Lower lobe of right lung (tissue), 2 donors: ENCODE measurements at regions not wholly inside any gene's neighbourhood (a gene's known extent, or its start where the extent isn't known, plus 50 kb on each side); places are given as distances from the start of the nearest gene placed in this dataset.

Source experiments
- ATAC-seq, 2 donors: fragments of 200-7000 bp; cut with Tn5 transposase; one replicate each; pipeline ENCODE4 v1.9.1; 2020 to 2022; ENCODE audit warnings: mild to moderate bottlenecking in 2 of 2, moderate library complexity in 2 of 2
- DNase-seq: peaks from one replicate; pipeline ENCODE4 v3.0.0-alpha.2; 2020
- H3K27ac ChIP-seq: fragments of 200-600 bp; one replicate; pipeline ENCODE4 v1.8.0; 2022
- H3K27me3 ChIP-seq: fragments of 200-600 bp; one replicate; pipeline ENCODE4 v1.8.0; 2022; ENCODE audit warnings: low read depth
- H3K36me3 ChIP-seq: fragments of 200-600 bp; one replicate; pipeline ENCODE4 v1.8.0; 2022; ENCODE audit warnings: mild to moderate bottlenecking
- H3K4me1 ChIP-seq: fragments of 200-600 bp; one replicate; pipeline ENCODE4 v1.8.0; 2022
- H3K4me3 ChIP-seq: fragments of 200-600 bp; one replicate; pipeline ENCODE4 v1.8.0; 2022; ENCODE audit warnings: mild to moderate bottlenecking
- H3K9me3 ChIP-seq: fragments of 200-600 bp; one replicate; pipeline ENCODE4 v1.8.0; 2022
- intact Hi-C: fragments of 100-400 bp; cut with DNase I; formaldehyde crosslinking; loops from one replicate; pipeline ENCODE4 v1.11.0; 2022
- TF ChIP-seq, protein P1 (sequence below): fragments of 200-600 bp; IDR thresholded peaks from one replicate; pipeline ENCODE4 v1.8.0; 2022; ENCODE audit warnings: antibody characterized with exemption, mild to moderate bottlenecking
- donor health status: DM: no; HTN: yes; CAD: no; lungs with severe emphysema.

DNA sequence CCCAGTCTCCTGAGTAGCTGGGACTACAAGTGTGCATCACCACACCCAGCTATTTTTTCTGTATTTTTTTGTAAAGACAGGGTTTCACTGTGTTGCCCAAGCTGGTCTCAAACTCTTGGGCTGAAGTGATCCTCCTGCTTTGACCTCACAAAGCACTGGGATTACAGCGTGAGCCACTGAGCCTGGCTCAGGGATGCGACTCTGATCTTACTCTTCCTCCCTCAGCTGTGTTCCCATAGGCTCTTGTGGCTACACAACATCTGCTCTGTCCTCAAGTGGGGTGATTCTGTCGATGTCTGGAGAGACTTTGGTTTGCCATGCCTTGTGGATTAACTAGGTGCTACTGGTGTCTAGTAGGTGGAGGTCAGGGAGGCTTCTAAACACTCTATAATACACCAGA is 127.0 kb upstream of the SERPIND1 start:
- TF ChIP-seq, protein P1, sequence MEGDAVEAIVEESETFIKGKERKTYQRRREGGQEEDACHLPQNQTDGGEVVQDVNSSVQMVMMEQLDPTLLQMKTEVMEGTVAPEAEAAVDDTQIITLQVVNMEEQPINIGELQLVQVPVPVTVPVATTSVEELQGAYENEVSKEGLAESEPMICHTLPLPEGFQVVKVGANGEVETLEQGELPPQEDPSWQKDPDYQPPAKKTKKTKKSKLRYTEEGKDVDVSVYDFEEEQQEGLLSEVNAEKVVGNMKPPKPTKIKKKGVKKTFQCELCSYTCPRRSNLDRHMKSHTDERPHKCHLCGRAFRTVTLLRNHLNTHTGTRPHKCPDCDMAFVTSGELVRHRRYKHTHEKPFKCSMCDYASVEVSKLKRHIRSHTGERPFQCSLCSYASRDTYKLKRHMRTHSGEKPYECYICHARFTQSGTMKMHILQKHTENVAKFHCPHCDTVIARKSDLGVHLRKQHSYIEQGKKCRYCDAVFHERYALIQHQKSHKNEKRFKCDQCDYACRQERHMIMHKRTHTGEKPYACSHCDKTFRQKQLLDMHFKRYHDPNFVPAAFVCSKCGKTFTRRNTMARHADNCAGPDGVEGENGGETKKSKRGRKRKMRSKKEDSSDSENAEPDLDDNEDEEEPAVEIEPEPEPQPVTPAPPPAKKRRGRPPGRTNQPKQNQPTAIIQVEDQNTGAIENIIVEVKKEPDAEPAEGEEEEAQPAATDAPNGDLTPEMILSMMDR, result no peak
- H3K4me1 ChIP-seq, result no peaks in the 10 kb centered on the region
- no peaks in the 10 kb centered on the region for H3K27me3 ChIP-seq
- ATAC-seq (no peak), DNase-seq (no peak)
- intact Hi-C loops, result no loop called here
- H3K4me3 ChIP-seq, result no peak overlapping the region
- no peaks in the 10 kb centered on the region for H3K36me3 ChIP-seq
- no peak overlapping the region for H3K27ac ChIP-seq
- no peaks in the 10 kb centered on the region for H3K9me3 ChIP-seq

DNA sequence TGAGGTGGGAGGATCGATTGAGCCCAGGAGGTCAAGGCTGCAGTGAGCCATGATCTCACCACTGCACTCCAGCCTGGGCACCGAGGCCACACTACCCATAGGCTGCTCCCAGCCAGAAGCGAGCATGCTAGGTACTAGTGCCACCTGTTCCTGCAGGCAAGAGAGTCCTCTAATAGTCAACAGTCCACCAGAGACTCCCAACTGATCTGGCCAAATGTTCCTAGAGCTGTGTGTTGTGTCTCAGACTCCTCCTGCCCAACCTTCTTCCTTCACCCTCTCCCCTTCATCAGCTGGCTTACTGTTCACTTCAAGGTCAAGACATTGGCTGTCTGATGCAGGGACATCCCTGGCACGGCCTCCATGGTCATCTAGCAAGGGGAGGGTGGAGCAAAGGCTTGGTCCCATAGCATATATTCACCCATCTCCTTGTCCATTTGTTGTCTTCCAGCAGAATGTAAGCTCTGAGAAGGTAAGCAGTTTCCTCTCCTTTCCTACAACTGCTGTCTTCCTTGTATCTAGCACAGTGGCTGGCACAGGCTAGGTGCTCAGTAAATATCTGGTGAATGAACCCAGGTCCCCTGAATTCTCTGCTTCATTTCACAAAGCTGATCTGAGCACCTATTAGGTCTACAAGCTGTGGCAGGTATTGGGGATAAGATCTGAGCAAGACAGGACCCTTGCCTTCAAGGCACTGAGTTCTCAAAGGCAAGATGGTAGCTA is 126.2 kb upstream of the SERPIND1 start:
- intact Hi-C loops, result no loop called here
- TF ChIP-seq, protein P1, result no peak
- Histone ChIP-seq H3K9me3 (no peaks in the 10 kb centered on the region), H3K27me3 (no peaks in the 10 kb centered on the region), H3K4me3 (no peak overlapping the region), H3K4me1 (no peaks in the 10 kb centered on the region), H3K36me3 (no peaks in the 10 kb centered on the region), H3K27ac (no peak overlapping the region)
- no peak for ATAC-seq
- no peak for DNase-seq

DNA sequence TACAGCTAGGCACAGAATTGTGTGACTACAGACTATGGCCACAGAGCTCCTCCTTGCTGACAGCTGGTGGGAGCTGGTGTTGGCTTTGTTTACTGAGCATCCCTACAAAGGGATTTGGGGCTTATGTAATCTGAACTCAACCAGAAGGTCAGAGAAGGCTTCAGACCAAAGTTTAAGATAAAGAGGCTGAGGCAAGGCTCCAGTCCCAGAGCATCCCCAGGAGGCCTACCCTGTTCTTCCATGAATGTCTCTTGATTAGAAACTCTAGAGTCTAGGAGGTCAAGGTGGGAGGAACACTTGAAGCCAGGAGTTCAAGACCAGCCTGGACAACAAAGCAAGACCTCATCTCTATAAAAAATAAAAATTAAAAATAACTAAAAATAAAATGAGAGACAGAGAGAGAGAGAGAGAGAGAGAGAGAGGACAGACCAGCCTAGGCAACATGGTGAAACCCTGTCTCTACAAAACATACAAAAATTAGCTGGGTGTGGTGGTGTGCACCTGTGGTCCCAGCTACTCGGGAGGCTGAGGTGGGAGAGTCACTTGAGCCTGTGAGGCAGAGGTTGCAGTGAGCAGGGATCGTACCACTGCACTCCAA is 125.5 kb upstream of the SERPIND1 start:
- H3K27me3 ChIP-seq, result no peaks in the 10 kb centered on the region
- intact Hi-C loops, result no loop called here
- no peaks in the 10 kb centered on the region for H3K36me3 ChIP-seq
- no peak overlapping the region for H3K4me3 ChIP-seq
- no peak overlapping the region for H3K27ac ChIP-seq
- TF ChIP-seq, protein P1, result no peak
- H3K9me3 ChIP-seq, result no peaks in the 10 kb centered on the region
- H3K4me1 ChIP-seq, result no peaks in the 10 kb centered on the region
- no peak for ATAC-seq
- DNase-seq, result no peak

DNA sequence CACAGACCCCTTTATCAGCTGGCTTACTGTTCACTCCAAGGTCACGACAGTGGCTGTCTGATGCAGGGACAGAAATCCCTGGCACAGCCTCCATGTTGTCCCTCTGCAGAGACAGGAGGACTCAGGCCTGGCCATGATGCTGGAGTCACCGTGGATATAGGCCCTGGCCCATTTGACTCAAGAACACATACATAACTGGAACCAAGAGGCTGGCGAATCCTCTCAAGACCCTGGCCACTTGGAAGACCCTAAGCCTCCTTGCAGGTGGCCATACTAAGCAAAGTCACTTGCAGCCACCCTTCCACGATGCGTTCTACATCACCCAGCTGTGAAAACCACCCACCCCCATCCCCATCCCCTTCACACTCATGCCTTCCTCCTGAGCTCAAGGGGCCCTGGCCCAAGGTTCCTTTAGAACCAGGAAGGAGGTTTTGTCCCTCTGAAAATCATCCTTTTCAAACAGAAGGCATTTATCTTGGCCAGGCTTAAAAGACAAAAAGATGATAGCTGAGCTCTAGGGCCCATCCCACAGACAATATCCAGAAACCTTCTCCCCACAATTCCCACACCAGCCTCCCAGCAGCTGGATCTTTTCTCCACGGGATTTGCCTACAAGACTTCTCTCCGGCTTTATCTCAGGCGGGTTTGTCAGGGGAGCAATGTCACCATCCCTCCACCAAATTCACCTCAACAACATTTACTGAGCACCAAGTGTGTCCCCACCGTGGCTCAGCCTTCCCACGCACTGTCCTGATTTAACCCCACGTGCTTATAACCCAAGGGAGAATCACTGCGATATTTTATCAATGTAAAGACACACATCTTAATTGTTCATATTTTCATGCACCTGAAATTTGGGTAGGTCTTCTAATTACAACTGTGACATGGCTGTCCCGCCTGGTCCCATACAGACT is 123.4 kb upstream of the SERPIND1 start:
- H3K27ac ChIP-seq, result no peak overlapping the region
- H3K27me3 ChIP-seq, result no peaks in the 10 kb centered on the region
- no peaks in the 10 kb centered on the region for H3K9me3 ChIP-seq
- no peaks in the 10 kb centered on the region for H3K4me1 ChIP-seq
- intact Hi-C loops, result no loop called here
- H3K36me3 ChIP-seq, result no peaks in the 10 kb centered on the region
- DNase-seq (no peak), ATAC-seq (no peak)
- TF ChIP-seq, protein P1, result no peak
- no peak overlapping the region for H3K4me3 ChIP-seq

DNA sequence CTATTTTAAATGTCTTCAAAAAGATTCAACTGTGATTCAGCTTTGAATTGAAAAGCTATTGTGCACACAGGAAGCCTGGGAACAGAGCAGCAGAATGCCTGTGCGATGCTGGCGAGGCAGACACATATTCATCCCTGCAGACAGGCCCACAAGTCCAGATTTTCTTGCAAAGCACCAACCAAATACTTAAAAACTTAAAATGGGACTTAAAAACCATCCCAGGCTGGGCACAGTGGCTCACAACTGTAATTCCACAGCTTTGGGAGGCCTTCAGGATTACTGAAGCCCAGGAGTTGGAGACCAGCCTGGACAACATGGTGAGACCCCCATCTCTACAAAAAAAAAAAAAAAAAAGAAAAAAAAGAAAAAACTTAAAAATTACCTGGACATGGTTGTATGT is 122.6 kb upstream of the SERPIND1 start:
- TF ChIP-seq, protein P1, result no peak
- ATAC-seq (no peak), DNase-seq (no peak)
- Histone ChIP-seq H3K27ac (no peak overlapping the region), H3K4me3 (no peak overlapping the region), H3K36me3 (no peaks in the 10 kb centered on the region), H3K4me1 (no peaks in the 10 kb centered on the region), H3K27me3 (no peaks in the 10 kb centered on the region), H3K9me3 (no peaks in the 10 kb centered on the region)
- intact Hi-C loops, result no loop called here
